HCT116 (cell line): ENCODE measurements at regions not wholly inside any gene's neighbourhood (a gene's known extent, or its start where the extent isn't known, plus 50 kb on each side); places are given as distances from the start of the nearest gene placed in this dataset.
A peak's percentile ranks its signal among the peaks of the same experiment; 100 is the strongest.

ENCODE experiments used
- ATAC-seq: fragments of 200-7000 bp; cut with Tn5 transposase; 2 replicates; pipeline ENCODE4 v1.9.1; 2020; ENCODE audit warnings: mild to moderate bottlenecking, moderate library complexity
- BruUV-seq: library from RNA; stranded (reverse); fragments of 400-500 nt; replicated peaks from 2 replicates; lab custom pipeline; 2021; lab: Mats Ljungman, UMichigan
- CTCF ChIA-PET: fragments of 300-600 bp; sonication (Branson Sonifier 250); formaldehyde crosslinking; loops from one replicate; lab custom pipeline; 2021; ENCODE audit warnings: antibody characterized with exemption; lab: Charles Lee
- POLR2A ChIA-PET: fragments of 300-600, 350-600 bp; sonication (Branson Sonifier 250); formaldehyde crosslinking; loops from one replicate; lab custom pipeline; 2021; ENCODE audit warnings: antibody characterized with exemption; lab: Charles Lee
- RAD21 ChIA-PET, 2 experiments: fragments of 300-600 bp; sonication (Branson Sonifier 250); formaldehyde crosslinking; loops; one replicate each; lab custom pipeline; 2023; ENCODE audit warnings: low total read pairs in 2 of 2; ENCODE audit not compliant: uncharacterized antibody in 2 of 2, unreplicated experiment in 2 of 2, low non-redundant PET in 1 of 2; lab: Charles Lee
- DNase-seq: peaks from one replicate; pipeline ENCODE4 v3.0.0-alpha.2; 2010; ENCODE audit warnings: low read depth, low spot score
- H2AFZ ChIP-seq: fragments of 200-600 bp; shearing (Covaris generic), sonication (generic); 2 replicates; pipeline ENCODE4 v1.6.1; 2017; ENCODE audit warnings: low read depth, mixed run types, mixed read lengths, antibody characterized with exemption, low read length; ENCODE audit not compliant: poor library complexity, severe bottlenecking
- H3K27ac ChIP-seq: 2 replicates; pipeline ENCODE4 v1.5.1; 2012; ENCODE audit warnings: low read depth, low read length
- H3K27me3 ChIP-seq: fragments of 200-600 bp; sonication (generic); 2 replicates; pipeline ENCODE4 v1.6.1; 2016; ENCODE audit warnings: mixed run types, low read length, mixed read lengths; ENCODE audit not compliant: insufficient read depth
- H3K36me3 ChIP-seq, 2 experiments: fragments of 200-500 bp in 1 of 2; fragments of 200-600 bp in 1 of 2; sonication (Bioruptor generic) in 1 of 2; sonication (generic) in 1 of 2; 2 replicates each; pipeline versions ENCODE4 v1.5.1 to v1.6.1; 2014 to 2016; ENCODE audit warnings: low read length in 2 of 2, inconsistent platforms in 1 of 2, mixed read lengths in 1 of 2, mixed run types in 1 of 2; ENCODE audit not compliant: insufficient read depth in 2 of 2, control insufficient read depth in 1 of 2
- H3K4me1 ChIP-seq, 2 experiments: fragments of 200-600 bp in 1 of 2; sonication (generic) in 1 of 2; 2 replicates each; pipeline versions ENCODE4 v1.5.1 to v1.6.1; 2012 to 2017; ENCODE audit warnings: low read length in 2 of 2, inconsistent platforms in 1 of 2, mild to moderate bottlenecking in 1 of 2, mixed read lengths in 1 of 2, mixed run types in 1 of 2, moderate library complexity in 1 of 2; ENCODE audit not compliant: insufficient read depth in 2 of 2, control insufficient read depth in 1 of 2
- H3K4me2 ChIP-seq: fragments of 200-600 bp; sonication (generic); 2 replicates; pipeline ENCODE4 v1.6.1; 2017; ENCODE audit warnings: mixed run types, low read length, mixed read lengths
- H3K4me3 ChIP-seq, 2 experiments: fragments of 200-600 bp in 1 of 2; sonication (generic) in 1 of 2; replicated peaks in 1 of 2; 2 replicates each; pipeline ENCODE4 v1.5.1; 2011 to 2016; ENCODE audit warnings: low read length in 2 of 2, control low read depth in 1 of 2, low read depth in 1 of 2, mild to moderate bottlenecking in 1 of 2, mixed read lengths in 1 of 2, mixed run types in 1 of 2
- H3K79me2 ChIP-seq: fragments of 200-600 bp; sonication (generic); 2 replicates; pipeline ENCODE4 v1.6.1; 2017; ENCODE audit warnings: mild to moderate bottlenecking, mixed run types, low read length, moderate library complexity, mixed read lengths; ENCODE audit not compliant: insufficient read depth
- H3K9ac ChIP-seq: fragments of 200-600 bp; sonication (generic); 2 replicates; pipeline ENCODE4 v1.6.1; 2016; ENCODE audit warnings: low read length, mixed read lengths
- H3K9me2 ChIP-seq: fragments of 200-600 bp; sonication (generic), shearing (Covaris generic); 2 replicates; pipeline ENCODE4 v1.6.1; 2017; ENCODE audit warnings: mixed run types, mild to moderate bottlenecking, moderate library complexity; ENCODE audit not compliant: insufficient read depth
- H3K9me3 ChIP-seq, 2 experiments: fragments of 200-500 bp in 1 of 2; fragments of 200-600 bp in 1 of 2; sonication (Bioruptor generic) in 1 of 2; sonication (generic) in 1 of 2; 2 replicates each; pipeline ENCODE4 v1.6.1; 2014 to 2017; ENCODE audit warnings: low read length in 2 of 2, mixed read lengths in 2 of 2, inconsistent platforms in 1 of 2, low read depth in 1 of 2, mild to moderate bottlenecking in 1 of 2, mixed run types in 1 of 2, moderate library complexity in 1 of 2; ENCODE audit not compliant: control insufficient read depth in 1 of 2, insufficient read depth in 1 of 2
- H4K20me1 ChIP-seq: fragments of 200-600 bp; sonication (generic), shearing (Covaris generic); 2 replicates; pipeline ENCODE4 v1.6.1; 2017; ENCODE audit warnings: mixed run types, mild to moderate bottlenecking, moderate library complexity; ENCODE audit not compliant: insufficient read depth
- ELF1 ChIP-seq: IDR thresholded peaks from 2 replicates; pipeline ENCODE4 v1.6.1; 2012; ENCODE audit warnings: low read depth, borderline replicate concordance
- EZH2phosphoT487 ChIP-seq: fragments of 200-600 bp; IDR thresholded peaks from 2 replicates; pipeline ENCODE4 v1.6.1; 2018; ENCODE audit warnings: antibody characterized with exemption, borderline replicate concordance
- FOSL1 ChIP-seq: IDR thresholded peaks from 2 replicates; pipeline ENCODE4 v1.6.1; 2012; ENCODE audit warnings: low read depth
- REST ChIP-seq: IDR thresholded peaks from 2 replicates; pipeline ENCODE4 v1.6.1; 2012; ENCODE audit warnings: low read depth
- YY1 ChIP-seq: IDR thresholded peaks from 2 replicates; pipeline ENCODE4 v1.6.1; 2011; ENCODE audit warnings: low read length, low read depth, moderate library complexity, mild to moderate bottlenecking; ENCODE audit not compliant: insufficient replicate concordance; ENCODE audit errors: extremely low read depth
- intact Hi-C: fragments of 100-400 bp; cut with micrococcal nuclease; formaldehyde crosslinking; loops from 2 replicates; pipeline ENCODE4 v1.10.0; 2022

GRCh38 chr7:113487925-113488731 is 369.8 kb upstream of the SMIM30 start:
- RAD21 ChIA-PET, result no interaction called here
- TF ChIP-seq REST (peak; percentile 21; the same call in 1 of the 2 replicates), YY1 (no peak)

GRCh38 chr7:113486548-113486947 is 368.2 kb upstream of the SMIM30 start:
- Histone ChIP-seq H3K27ac (no peak overlapping the region), H3K9ac (no peak overlapping the region), H3K4me3 (no peak overlapping the region), H4K20me1 (no peaks in the 10 kb centered on the region), H3K27me3 (no peaks in the 10 kb centered on the region), H3K79me2 (no peaks in the 10 kb centered on the region), H2AFZ (no peak overlapping the region), H3K4me1 (no peaks in the 10 kb centered on the region), H3K36me3 (no peaks in the 10 kb centered on the region), H3K9me3 (no peaks in the 10 kb centered on the region), H3K4me2 (no peak overlapping the region), H3K9me2 (no peaks in the 10 kb centered on the region)
- BruUV-seq, result no TSS peak
- RAD21 ChIA-PET, result no interaction called here
- CTCF ChIA-PET, result no interaction called here
- no peak for ATAC-seq
- no peak for DNase-seq
- intact Hi-C loops, result no loop called here
- POLR2A ChIA-PET, result no interaction called here
- TF ChIP-seq FOSL1 (no peak), EZH2phosphoT487 (no peak), REST (no peak), ELF1 (no peak)

More at GRCh38 chr7:113487925-113488731, 369.8 kb upstream of the SMIM30 start:
- Histone ChIP-seq H3K79me2 (no peaks in the 10 kb centered on the region), H2AFZ (no peak overlapping the region), H3K9ac (no peak overlapping the region), H3K4me2 (no peak overlapping the region), H3K4me3 (no peak overlapping the region), H3K4me1 (no peaks in the 10 kb centered on the region), H4K20me1 (no peaks in the 10 kb centered on the region), H3K27ac (no peak overlapping the region), H3K27me3 (no peaks in the 10 kb centered on the region), H3K36me3 (no peaks in the 10 kb centered on the region), H3K9me3 (no peaks in the 10 kb centered on the region), H3K9me2 (no peaks in the 10 kb centered on the region)
- no peak for DNase-seq
- ChIA-PET POLR2A (no interaction called here), CTCF (no interaction called here)
- intact Hi-C loops, result no loop called here
- no peak for ATAC-seq
- no TSS peak for BruUV-seq
